ENCODE measurements at regions not wholly inside any gene's neighbourhood (a gene's known extent, or its start where the extent isn't known, plus 50 kb on each side); places are given as distances from the start of the nearest gene placed in this dataset.
"Not testable (repeated sequence)": the region's sequence is repeated elsewhere in the genome, so short reads cannot be mapped to it uniquely, and the experiment has no call there.

GRCh38 chr13:111629926-111630325 is 309.5 kb downstream of the TEX29 start:
- no peaks in the 10 kb centered on the region for H3K27me3 ChIP-seq (ENCODE audit: insufficient read depth, low read length)
- no peaks in the 10 kb centered on the region for H3K4me1 ChIP-seq (ENCODE audit: insufficient read depth, low read length)
- no peaks in the 10 kb centered on the region for H3K36me3 ChIP-seq (ENCODE audit: insufficient read depth, low read length)
- H2AFZ ChIP-seq (ENCODE audit: low read length) = no peak overlapping the region
- H4K20me1 ChIP-seq (ENCODE audit: insufficient read depth, low read length) = no peaks in the 10 kb centered on the region
- no peak overlapping the region for H3K4me2 ChIP-seq (ENCODE audit: insufficient read depth, low read length)
- no peak for DNase-seq (ENCODE audit: insufficient read length, low spot score, missing footprints)
- H3K79me2 ChIP-seq (ENCODE audit: insufficient read depth, low read length) = no peaks in the 10 kb centered on the region
- no peak overlapping the region for H3K27ac ChIP-seq (ENCODE audit: low read depth, low read length)
- TF ChIP-seq CTCF (IDR thresholded peaks at IDR 0.05; ENCODE audit: extremely low read depth, low read depth, low read length) = no peak
- no peaks in the 10 kb centered on the region for H3K9me3 ChIP-seq (ENCODE audit: low read depth, low read length)
- H3K4me3 ChIP-seq (ENCODE audit: insufficient read depth, low read length) = no peak overlapping the region

GRCh38 chr13:111630406-111630805 is 310.0 kb downstream of the TEX29 start:
- H4K20me1 ChIP-seq (ENCODE audit: insufficient read depth, low read length) = no peaks in the 10 kb centered on the region

GRCh38 chr13:111631271-111631670 is 310.8 kb downstream of the TEX29 start:
- not testable (repeated sequence) for H3K4me1 ChIP-seq (ENCODE audit: insufficient read depth, low read length); H2AFZ ChIP-seq (ENCODE audit: low read length); H3K79me2 ChIP-seq (ENCODE audit: insufficient read depth, low read length); H4K20me1 ChIP-seq (ENCODE audit: insufficient read depth, low read length); H3K27ac ChIP-seq (ENCODE audit: low read depth, low read length); H3K36me3 ChIP-seq (ENCODE audit: insufficient read depth, low read length); H3K4me2 ChIP-seq (ENCODE audit: insufficient read depth, low read length); H3K9me3 ChIP-seq (ENCODE audit: low read depth, low read length); H3K4me3 ChIP-seq (ENCODE audit: insufficient read depth, low read length); DNase-seq (ENCODE audit: insufficient read length, low spot score, missing footprints); H3K27me3 ChIP-seq (ENCODE audit: insufficient read depth, low read length)

More at GRCh38 chr13:111630406-111630805, 310.0 kb downstream of the TEX29 start:
- no peak overlapping the region for H3K4me2 ChIP-seq (ENCODE audit: insufficient read depth, low read length)
- no peaks in the 10 kb centered on the region for H3K79me2 ChIP-seq (ENCODE audit: insufficient read depth, low read length)
- no peak for DNase-seq (ENCODE audit: insufficient read length, low spot score, missing footprints)
- H3K36me3 ChIP-seq (ENCODE audit: insufficient read depth, low read length) = no peaks in the 10 kb centered on the region
- no peaks in the 10 kb centered on the region for H3K27me3 ChIP-seq (ENCODE audit: insufficient read depth, low read length)
- TF ChIP-seq CTCF (IDR thresholded peaks at IDR 0.05; ENCODE audit: extremely low read depth, low read depth, low read length) = no peak
- no peak overlapping the region for H2AFZ ChIP-seq (ENCODE audit: low read length)
- no peaks in the 10 kb centered on the region for H3K9me3 ChIP-seq (ENCODE audit: low read depth, low read length)
- no peaks in the 10 kb centered on the region for H3K4me1 ChIP-seq (ENCODE audit: insufficient read depth, low read length)
- H3K27ac ChIP-seq (ENCODE audit: low read depth, low read length) = no peak overlapping the region
- no peak overlapping the region for H3K4me3 ChIP-seq (ENCODE audit: insufficient read depth, low read length)

- TF ChIP-seq CTCF (IDR thresholded peaks at IDR 0.05; ENCODE audit: extremely low read depth, low read depth, low read length) = no peak
- Histone ChIP-seq H3K79me2 (ENCODE audit: insufficient read depth, low read length) (no peaks in the 10 kb centered on the region), H3K4me2 (ENCODE audit: insufficient read depth, low read length) (no peak overlapping the region), H3K9me3 (ENCODE audit: low read depth, low read length) (no peaks in the 10 kb centered on the region), H3K4me3 (ENCODE audit: insufficient read depth, low read length) (no peak overlapping the region), H2AFZ (ENCODE audit: low read length) (no peak overlapping the region), H4K20me1 (ENCODE audit: insufficient read depth, low read length) (no peaks in the 10 kb centered on the region), H3K27me3 (ENCODE audit: insufficient read depth, low read length) (no peaks in the 10 kb centered on the region), H3K27ac (ENCODE audit: low read depth, low read length) (no peak overlapping the region), H3K4me1 (ENCODE audit: insufficient read depth, low read length) (no peaks in the 10 kb centered on the region), H3K36me3 (ENCODE audit: insufficient read depth, low read length) (no peaks in the 10 kb centered on the region)
- DNase-seq (ENCODE audit: insufficient read length, low spot score, missing footprints) = no peak
Observed at GRCh38 chr13:111632906-111633305, 312.5 kb downstream of the TEX29 start.
